Right lobe of liver (tissue), 4 donors: ENCODE measurements at regions not wholly inside any gene's neighbourhood (a gene's known extent, or its start where the extent isn't known, plus 50 kb on each side); places are given as distances from the start of the nearest gene placed in this dataset.

Experiments
- CTCF ChIP-seq, 4 donors: fragments of 200-600 bp in 3 of 4; fragments of 450-650 bp in 1 of 4; IDR thresholded peaks; one replicate each; pipeline versions ENCODE4 v1.5.1 to v1.8.0; 2016 to 2022; ENCODE audit warnings: antibody characterized with exemption in 4 of 4, mild to moderate bottlenecking in 2 of 4
- POLR2A ChIP-seq: fragments of 450-650 bp; IDR thresholded peaks from one replicate; pipeline ENCODE4 v1.6.1; 2017; ENCODE audit warnings: antibody characterized with exemption, mild to moderate bottlenecking
- donor health status: DM: no; HTN: no; CAD: no.
- donor health status: DM: no; HTN: no; CAD: no.
- donor health status: DM: no; HTN: yes; CAD: no.

- TF ChIP-seq CTCF (IDR thresholded peaks at IDR 0.05) (no peak), POLR2A (no peak)
These were observed 268.2 kb upstream of the DAAM1 start for GRCh38 chr14:58920230-58920629.
